GM19455 (cell line): ENCODE measurements at regions not wholly inside any gene's neighbourhood (a gene's known extent, or its start where the extent isn't known, plus 50 kb on each side); places are given as distances from the start of the nearest gene placed in this dataset.

Experiments used
- ATAC-seq: cut with Tn5 transposase; IDR thresholded peaks from one replicate; pipeline ENCODE4 v1.9.1; 2021; ENCODE audit not compliant: unreplicated experiment

- ATAC-seq = no peak
These were observed 231.5 kb upstream of the NRP1 start for GRCh38 chr10:33566001-33566400.

DNA sequence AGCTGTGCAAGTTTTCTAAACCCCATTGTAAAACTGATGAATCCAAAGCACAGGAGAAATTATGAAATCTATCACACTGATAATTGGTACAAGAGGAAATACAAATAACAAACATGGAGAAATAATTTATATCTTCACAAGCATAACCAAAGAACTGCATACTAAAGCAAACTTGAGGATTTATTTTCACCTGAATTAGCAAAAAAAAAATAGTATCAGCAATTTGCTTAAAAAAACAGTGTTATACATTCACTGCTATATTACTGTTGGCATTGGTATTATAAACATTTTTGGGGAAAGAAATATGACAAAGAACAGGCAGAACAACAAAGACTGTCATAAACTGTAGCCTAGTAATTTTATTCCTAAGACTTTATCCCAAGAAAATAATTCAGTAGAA is 230.8 kb upstream of the NRP1 start:
- no peak for ATAC-seq

- ATAC-seq = no peak
These were observed 224.6 kb upstream of the NRP1 start for GRCh38 chr10:33559105-33559504.

DNA sequence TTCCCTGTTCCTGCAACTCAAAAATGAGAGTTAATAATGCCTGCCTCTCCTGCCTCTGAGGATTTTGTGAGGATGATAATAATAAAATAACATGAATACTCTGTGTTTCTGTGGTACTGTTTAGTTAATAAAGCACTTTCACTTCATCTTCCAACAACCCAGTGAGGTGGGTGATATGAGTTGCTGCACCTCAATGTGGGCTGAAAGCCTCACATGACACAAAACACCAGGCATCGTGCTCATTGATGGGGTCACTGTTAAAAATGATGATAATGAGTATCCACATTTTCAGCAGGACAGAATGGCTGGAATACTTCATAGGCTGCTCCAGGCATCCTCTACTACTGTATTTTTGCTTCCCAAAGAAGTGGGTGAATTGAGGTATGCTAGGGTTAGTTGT is 222.8 kb upstream of the NRP1 start:
- ATAC-seq = no peak

- ATAC-seq = no peak
These were observed 222.2 kb upstream of the NRP1 start for GRCh38 chr10:33556620-33557019.

DNA sequence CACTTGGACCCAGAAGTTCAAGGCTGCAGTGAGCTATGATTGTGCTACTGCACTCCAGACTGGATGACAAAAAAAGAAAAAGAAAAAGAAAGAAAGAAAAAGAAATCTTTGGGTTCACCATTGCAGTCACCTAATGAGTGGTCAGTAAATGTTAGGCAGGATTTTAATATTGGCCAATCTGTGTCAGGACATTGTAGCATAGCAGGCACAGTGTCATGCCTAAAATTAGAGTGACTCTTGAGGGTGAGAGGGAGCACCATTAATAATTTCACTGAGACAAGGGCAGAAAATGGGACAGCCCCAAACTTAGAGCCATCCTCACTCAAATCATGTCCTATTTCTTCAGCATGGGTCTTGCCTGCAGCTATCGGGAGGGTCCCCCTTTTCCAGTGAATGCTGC is 221.6 kb upstream of the NRP1 start:
- ATAC-seq = no peak

DNA sequence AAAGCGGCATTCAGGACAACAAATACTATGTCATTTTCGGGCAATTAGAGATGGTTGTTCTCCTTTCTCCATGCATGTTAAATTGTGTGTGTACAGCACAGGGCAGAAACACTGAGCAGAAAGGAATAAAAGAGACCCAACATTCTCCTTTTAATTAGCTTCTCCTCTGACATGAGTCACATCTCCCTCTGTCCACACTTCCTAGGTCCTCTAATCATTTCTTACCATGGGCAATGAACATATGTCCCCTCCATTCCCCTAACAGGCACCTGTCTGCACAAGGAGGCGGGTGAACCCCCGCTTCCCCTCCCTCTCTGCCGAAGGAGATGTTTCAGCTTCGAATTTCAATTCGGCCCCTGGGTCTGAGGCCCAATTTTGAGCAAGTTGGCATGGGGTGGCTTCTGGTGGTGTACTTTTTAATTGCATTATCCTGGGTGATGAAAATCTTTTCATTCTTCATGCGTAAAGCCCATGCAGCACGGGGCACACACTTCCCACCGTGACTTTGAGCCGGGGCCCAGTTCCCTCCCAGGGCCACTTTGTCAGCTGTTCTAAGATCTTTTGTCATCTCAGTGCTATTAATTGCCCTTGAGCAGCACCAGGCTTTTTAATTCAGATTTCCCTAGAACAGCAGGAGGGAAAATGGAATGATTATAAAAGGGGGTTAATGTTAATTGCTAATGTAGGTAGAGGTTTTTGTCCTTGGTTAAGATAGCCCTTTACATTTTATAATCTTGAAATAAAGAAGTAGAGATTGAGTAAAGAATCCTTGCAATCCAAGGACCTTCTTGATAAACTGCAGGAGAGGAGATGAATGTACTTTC is 219.5 kb upstream of the NRP1 start:
- ATAC-seq = no peak

DNA sequence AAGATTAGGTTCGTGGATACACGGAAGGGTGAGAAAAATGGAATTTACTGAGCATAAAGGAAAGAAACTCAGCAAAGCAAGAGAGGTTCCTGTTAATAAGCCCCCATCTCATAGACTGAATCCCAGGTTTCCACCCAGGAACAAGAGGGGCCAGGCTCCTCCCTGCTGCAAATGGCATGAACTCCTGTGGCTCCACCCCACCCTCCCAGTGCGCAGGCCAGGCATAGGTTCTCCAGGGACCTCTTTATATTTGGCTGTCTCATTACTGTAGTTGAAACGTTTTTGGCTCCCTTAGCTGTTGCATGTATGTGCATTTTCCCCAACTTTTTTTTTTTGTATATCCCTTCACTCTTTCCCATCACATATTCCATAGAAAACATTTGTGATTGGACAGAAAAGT is 217.8 kb upstream of the NRP1 start:
- no peak for ATAC-seq

GRCh38 chr10:33550811-33551210 is 216.3 kb upstream of the NRP1 start:
- no peak for ATAC-seq

DNA sequence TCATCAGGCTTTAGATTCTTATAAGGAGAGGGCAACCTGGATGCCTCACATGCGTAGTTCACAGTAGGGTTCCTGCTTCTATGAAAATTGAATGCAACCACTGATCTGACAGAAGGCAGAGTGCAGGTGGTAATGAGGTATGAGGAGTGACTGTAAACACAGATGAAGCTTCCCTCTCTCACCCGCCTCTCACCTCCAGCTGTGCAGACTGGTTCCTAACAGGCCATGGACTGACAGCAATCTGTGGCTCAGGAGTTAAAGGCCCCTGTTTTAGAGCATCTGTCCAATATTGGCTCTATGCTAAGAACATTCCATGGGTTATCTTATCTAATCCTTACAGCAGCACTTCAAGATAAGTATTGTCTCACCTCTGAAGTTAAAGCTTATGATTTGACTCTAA is 213.5 kb upstream of the NRP1 start:
- ATAC-seq = no peak

DNA sequence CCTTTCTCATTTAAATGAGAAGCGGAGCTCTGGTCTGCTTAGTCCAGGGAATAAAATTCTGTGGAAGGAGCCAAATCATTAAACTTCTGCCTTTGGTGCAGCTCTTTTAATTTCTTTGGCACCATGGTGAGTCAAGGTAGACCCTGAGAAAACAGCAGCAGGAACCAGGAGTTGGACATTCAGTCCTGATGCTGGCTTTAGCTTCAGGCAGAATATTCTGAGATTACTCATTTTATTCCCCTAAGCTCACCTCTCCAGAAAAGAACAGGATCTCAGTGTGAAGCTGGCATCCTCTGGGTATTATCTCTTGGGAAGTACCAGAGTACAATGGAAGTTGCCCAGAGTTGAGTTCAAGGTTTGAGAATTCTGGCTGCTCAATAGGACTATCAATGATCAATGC is 211.6 kb upstream of the NRP1 start:
- ATAC-seq = no peak

- ATAC-seq = no peak
These were observed 208.5 kb upstream of the NRP1 start for GRCh38 chr10:33542752-33543505.

DNA sequence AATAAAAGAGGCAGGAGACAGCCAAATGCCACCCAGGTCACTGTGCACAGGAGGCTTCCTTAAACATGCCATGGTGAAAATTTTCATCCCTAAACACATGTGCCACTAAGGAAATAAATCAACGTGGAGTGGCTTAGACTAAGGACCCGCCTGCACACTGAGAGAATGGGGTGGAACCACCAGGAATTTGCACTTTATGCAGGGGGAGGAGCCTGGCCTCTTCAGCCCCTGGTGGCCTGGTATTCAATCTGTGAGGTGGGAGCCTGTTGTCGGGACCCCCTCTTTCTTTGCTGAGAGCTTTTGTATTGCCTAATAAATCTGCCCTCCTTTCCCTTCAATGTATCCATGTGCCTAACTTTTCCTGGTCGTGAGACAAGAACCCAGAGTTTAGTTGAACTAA is 204.6 kb upstream of the NRP1 start:
- ATAC-seq = no peak

DNA sequence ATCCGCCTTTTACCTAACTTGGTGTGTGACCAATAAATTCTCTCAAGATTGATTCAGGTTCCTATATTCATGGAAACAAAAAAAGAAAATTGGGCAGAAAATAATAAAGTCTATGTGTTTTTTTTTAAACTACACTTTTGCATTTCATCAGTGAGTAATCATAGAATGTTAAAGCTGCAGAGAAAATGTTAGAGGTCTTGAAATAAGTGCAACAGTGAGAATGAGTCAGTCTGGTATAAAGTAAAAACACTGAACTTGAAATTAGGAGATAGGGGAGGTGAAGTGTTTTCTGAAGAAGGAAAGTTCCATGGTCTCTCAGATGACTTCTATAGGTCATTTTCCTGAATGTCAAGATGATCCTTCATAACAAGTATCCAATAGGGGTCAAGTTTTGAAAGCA is 202.6 kb upstream of the NRP1 start:
- ATAC-seq = no peak

DNA sequence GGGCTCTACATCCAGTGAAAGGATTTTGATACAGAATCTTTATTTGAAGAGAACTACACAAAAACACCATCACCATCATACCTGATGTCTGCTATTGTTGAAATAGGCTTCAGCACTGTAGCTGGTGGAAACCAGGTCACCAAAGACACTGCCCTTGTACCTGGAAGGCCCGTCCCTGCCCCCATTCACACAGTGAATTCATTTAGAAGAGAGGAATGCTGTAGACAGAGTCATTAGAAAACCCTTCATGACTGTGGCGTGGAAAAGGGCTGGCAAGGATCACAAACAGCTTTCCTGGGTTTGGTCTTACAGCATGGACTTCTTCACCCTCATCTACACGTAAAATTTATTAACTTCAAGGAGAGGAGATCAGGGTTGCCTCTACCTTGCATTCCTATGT is 202.0 kb upstream of the NRP1 start:
- ATAC-seq = no peak

- ATAC-seq = no peak
These were observed 201.4 kb upstream of the NRP1 start for GRCh38 chr10:33535866-33536265.

DNA sequence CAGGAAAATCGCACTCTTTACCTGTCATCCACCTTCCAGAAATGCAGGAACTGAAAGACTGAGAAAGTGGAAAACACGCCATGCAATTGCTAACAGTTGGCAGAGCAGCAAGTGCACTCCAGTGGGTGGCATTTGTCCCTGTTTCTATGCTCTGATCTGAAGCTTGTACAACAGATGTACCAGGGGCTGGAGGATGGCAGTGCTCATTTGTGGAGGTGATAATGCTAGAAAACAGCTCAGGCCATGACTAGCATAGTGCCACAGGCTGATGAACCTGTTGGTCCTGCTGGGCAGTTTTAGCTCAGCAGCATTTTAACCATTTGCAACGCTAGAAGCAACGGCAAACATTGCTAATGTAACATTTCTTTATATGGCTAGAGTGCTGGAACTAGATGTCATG is 199.9 kb upstream of the NRP1 start:
- ATAC-seq = no peak

- ATAC-seq = no peak
These were observed 199.1 kb upstream of the NRP1 start for GRCh38 chr10:33533612-33534011.

- no peak for ATAC-seq
These were observed 198.4 kb upstream of the NRP1 start for GRCh38 chr10:33532901-33533300.

DNA sequence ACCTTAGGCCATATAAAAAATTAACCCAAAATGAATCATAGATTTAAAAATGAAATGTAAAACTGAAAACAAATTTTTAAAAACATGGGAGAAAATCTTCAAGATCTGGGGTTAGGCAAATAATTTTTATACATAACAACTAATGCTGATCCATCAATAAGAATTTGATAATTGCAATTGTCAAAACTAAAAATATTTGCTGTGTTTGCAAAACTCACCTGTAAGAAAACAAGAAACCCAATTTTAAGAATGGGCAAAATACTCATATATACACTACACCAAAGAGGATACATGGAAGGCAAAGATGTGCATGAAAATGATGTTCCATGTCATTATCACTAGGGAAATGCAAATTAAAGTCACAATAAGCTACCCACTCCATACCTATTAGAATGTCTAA is 194.8 kb upstream of the NRP1 start:
- no peak for ATAC-seq

- ATAC-seq = no peak
These were observed 190.5 kb upstream of the NRP1 start for GRCh38 chr10:33524966-33525365.

- no peak for ATAC-seq
These were observed 189.6 kb upstream of the NRP1 start for GRCh38 chr10:33524041-33524440.
